NCI-H2227 (cell line): ENCODE measurements at regions not wholly inside any gene's neighbourhood (a gene's known extent, or its start where the extent isn't known, plus 50 kb on each side); places are given as distances from the start of the nearest gene placed in this dataset.
"Not testable (repeated sequence)": the region's sequence is repeated elsewhere in the genome, so short reads cannot be mapped to it uniquely, and the experiment has no call there.

ENCODE experiments used
- DNase-seq: peaks from one replicate; lab custom pipeline; 2025; ENCODE audit not compliant: unreplicated experiment; lab: John Stamatoyannopoulos, UW

GRCh38 chr12:47491516-47492305 is 214.1 kb downstream of the RPAP3 start:
- no peak for DNase-seq

DNA sequence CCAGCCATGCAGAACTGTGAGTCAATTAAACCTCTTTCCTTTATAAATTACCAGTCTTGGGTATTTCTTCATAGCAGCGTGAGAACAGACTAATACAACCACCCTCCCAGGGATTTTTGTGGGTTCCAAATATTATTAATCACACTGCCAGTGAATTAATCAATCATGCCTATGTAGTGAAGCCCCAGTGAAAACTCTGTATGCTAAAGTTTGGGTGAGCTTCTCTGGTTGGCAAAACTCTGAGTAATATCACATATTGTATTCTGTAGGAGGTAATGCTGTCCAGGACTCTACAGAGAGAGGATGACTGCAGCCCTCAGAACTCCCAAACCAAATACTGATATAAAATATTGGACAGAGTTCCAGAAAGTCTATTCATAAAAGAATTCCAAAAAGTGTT is 216.9 kb downstream of the RPAP3 start:
- no peak for DNase-seq

DNA sequence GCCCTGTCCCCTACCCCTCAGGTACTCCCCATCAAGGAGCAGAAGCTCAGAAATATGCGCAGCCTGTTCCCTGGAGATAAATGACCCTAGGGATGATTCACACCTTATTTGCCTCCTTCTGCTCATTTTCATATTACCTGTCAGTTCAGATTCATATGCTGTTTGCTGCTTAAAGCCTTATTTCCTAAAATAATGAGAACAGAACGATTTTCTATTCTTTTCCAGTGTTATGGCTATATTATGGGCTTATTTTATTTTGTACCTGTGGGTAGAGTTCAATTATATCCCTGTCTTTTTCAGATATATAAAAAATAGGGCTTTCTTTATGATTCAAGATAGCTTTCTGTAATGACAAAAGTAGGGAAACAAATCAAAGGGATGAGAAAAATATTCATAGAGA is 224.8 kb downstream of the RPAP3 start:
- DNase-seq: no peak

GRCh38 chr12:47478426-47478825 is 227.4 kb downstream of the RPAP3 start:
- DNase-seq: no peak

- no peak for DNase-seq
These were observed 232.7 kb downstream of the RPAP3 start for GRCh38 chr12:47473091-47473490.

DNA sequence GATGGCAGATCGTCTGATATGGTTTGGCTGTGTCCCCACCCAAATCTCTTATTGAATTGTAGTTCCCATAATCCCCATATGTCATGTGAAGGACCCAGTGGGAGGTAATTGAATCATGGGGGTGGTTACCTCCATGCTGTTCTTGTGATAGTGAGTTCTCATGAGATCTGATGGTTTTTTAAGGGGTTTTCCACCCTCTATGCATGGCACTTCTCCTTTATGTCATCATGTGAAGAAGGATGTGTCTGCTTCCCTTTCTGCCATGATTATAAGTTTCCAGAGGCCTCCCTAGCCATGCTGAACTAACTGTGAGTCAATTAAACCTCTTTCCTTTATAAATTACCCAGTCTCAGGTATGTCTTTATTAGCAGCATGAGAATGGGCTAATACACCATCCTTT is 235.5 kb downstream of the RPAP3 start:
- DNase-seq: not testable (repeated sequence)

- not testable (repeated sequence) for DNase-seq
These were observed 241.9 kb downstream of the RPAP3 start for GRCh38 chr12:47463918-47464317.

- DNase-seq: no peak
These were observed 247.6 kb downstream of the RPAP3 start for GRCh38 chr12:47458279-47458678.

DNA sequence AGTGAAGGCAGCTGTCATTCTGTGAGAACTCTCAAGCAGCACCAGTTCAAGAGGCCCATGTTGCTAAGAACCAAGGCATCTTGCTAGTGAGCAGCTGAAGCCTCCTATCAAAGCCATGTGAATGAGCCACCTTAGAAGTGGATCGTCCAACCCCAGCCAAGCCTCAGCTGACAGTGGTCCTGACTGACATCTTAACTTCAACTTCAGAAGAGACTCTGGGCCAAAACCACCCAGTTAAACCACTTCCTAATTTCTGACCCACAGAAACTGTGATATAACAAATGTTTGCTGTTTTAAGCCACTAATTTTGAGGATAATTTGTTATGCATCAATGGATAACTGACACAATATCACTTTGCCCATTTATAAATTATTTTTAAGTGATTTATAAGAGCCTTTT is 256.0 kb downstream of the RPAP3 start:
- DNase-seq: no peak

DNA sequence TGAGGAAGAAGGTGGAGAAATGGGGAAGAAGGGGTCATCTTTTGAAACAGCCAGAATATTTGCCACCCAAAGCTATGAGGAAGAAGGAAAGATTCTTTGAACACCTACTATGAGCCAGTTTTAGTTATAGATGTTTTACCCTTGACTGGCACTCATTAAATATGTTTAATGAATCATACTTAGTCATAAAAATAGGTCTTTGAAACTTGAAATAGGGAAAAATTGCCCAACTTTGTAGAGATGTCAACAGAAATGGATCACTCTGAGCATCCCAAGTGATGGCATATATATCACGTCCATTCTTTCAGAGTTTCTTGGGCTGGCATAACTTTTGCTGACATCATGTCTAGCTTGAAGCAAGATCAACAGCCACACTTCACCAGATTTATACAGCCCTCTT is 263.5 kb downstream of the RPAP3 start:
- no peak for DNase-seq

DNA sequence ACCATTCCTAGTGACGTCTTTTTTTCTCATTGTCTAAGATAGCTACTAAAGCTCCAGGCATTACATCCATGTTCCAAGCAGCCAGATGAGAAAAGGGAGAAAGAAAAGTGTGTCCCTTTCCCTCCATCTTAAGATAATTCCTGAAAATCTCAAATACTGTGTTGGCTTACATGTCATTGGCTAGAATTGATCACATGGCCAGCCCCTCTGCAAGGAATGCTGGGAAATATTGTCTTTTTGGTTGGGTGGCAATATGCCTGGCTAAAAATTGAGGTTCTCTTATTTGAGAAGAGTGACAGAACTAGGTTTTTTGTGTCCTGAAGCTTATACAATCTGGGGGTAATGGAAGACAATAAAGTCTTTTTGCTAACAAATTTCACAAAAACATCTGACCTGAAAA is 264.3 kb downstream of the RPAP3 start:
- no peak for DNase-seq

DNA sequence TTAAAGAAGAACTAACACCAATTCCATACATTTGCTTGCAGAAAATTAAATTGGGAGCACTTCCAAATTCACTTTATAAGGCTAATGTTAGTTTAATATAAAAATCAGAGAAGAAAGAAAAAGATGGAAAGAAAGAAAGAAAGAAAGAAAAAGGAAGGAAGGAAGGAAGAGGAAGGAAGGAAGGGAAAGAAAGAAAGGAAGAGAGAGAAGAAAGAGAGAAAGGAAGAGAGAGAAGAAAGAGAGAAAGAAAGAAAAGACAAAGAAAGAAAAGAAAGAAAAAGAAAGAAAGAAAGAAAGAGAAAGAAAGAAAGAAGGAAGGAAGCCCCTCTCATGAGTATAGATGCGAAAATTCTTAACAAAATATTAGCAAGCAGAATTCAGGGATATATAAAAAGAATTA is 267.7 kb downstream of the RPAP3 start:
- DNase-seq: no peak

DNA sequence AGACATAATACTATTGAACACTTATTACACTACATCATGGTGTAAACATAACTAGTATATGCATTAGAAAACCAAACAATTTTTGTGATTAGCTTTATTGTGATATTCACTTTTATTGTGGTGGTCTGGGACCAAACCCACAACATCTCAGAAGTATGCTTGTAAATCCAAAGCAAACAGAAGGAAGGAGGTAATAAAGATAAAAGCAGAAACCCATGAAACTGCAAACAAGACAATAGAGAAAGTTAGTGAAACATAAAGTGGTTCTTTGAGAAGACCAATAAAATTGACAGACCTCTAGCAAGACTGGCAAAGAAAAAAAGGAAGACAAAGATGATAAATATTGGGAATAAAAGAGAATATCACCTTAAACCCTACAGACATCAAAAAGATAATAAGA is 268.3 kb downstream of the RPAP3 start:
- no peak for DNase-seq

GRCh38 chr12:47433876-47434275 is 272.0 kb downstream of the RPAP3 start:
- DNase-seq: no peak

DNA sequence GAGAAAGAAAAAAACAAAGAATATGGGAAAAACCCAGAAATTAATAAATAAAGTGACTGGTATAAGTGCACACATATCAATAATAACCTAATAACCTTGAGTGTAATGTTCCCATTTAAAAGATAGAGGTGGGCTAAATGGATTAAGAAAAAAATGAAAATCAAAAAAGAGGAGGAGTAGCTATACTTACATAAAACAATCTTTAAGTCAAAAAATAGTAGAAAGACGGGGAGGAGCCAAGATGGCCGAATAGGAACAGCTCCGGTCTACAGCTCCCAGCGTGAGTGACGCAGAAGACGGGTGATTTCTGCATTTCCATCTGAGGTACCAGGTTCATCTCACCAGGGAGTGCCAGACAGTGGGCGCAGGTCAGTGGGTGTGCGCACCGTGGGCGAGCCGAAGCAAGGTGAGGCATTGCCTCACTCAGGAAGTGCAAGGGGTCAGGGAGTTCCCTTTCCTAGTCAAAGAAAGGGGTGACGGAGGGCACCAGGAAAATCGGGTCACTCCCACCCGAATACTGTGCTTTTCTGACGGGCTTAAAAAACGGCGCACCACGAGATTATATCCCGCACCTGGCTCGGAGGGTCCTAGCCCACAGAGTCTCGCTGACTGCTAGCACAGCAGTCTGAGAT is 279.0 kb downstream of the RPAP3 start:
- not testable (repeated sequence) for DNase-seq

GRCh38 chr12:47422611-47423010 is 283.2 kb downstream of the RPAP3 start:
- no peak for DNase-seq

- no peak for DNase-seq
These were observed 286.3 kb downstream of the RPAP3 start for GRCh38 chr12:47419497-47419896.

DNA sequence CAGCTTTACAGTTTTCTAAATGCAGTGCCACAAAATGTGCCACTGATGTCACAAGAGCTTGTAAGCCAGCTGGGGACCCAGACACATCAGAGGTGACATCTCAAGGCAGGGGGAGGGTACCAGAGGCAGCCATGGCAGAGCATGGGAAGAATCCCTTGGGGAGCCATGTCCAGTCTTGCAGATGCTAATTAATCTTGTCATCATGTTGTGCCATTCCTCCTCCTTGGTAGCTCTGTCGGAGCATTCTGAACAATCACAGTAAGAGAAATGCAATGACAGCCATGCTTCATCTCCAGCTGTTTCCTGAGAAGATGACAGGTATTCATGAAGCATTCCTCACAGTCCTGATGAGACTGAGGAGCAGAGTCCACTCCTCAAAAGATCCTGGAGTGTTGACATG is 287.9 kb downstream of the RPAP3 start:
- DNase-seq: no peak

- no peak for DNase-seq
These were observed 288.7 kb downstream of the RPAP3 start for GRCh38 chr12:47417121-47417520.

GRCh38 chr12:47415054-47415453 is 290.8 kb downstream of the RPAP3 start:
- DNase-seq: no peak

DNA sequence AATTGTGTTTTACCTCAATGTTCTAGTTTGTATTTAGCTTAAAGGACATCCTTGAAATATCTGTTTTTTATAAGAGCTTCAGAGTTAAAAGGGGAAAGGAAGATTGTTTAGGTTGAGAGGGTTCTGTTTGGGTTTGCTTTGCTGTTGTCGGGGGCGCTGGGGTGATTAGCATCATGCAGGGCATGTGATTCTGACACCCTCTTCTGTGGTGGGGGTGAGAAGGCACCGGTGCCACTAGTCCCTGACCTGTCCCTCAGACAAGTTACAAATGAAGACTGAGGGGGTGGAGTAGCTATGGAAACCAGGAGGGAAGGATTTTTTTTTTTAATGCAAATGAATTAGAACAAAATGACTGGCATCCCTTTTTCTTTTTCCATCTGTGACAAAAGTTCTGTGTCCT is 291.3 kb downstream of the RPAP3 start:
- no peak for DNase-seq

DNA sequence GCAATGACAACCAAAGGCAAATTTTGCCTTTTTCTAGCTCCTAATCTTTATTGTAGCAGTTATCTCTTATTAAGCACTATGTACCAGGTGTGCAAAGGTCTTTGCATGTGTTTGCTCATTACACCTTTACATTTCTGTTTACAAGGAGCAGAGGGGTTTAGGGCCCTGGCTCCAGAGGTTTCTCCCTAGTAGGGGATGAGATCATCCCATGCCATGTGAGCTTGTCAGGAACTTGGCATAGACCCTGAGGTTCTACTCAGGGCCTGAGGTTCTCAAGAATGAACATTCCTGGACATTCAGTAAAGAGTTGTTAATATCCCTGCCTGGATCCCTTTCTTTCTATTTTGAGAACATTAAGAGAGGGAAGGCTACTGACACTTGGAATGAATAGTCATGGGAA is 292.0 kb downstream of the RPAP3 start:
- no peak for DNase-seq
